A673 (cell line): ENCODE measurements at regions not wholly inside any gene's neighbourhood (a gene's known extent, or its start where the extent isn't known, plus 50 kb on each side); places are given as distances from the start of the nearest gene placed in this dataset.

ENCODE experiments used
- EZH2 ChIP-seq: fragments of 200-600 bp; sonication (generic); IDR thresholded peaks from 2 replicates; pipeline ENCODE4 v1.6.1; 2017; ENCODE audit warnings: borderline replicate concordance, low read depth, mild to moderate bottlenecking, mixed read lengths, antibody characterized with exemption, low read length; ENCODE audit not compliant: poor library complexity, severe bottlenecking
- TF ChIP-seq, protein P1 (sequence below): fragments of 300-800, 200-600 bp; sonication (generic); conservative IDR thresholded peaks from 2 replicates; pipeline ENCODE4 v1.5.1; 2017; ENCODE audit warnings: low read depth, mild to moderate bottlenecking, antibody characterized with exemption, low read length, moderate library complexity, mixed read lengths

DNA sequence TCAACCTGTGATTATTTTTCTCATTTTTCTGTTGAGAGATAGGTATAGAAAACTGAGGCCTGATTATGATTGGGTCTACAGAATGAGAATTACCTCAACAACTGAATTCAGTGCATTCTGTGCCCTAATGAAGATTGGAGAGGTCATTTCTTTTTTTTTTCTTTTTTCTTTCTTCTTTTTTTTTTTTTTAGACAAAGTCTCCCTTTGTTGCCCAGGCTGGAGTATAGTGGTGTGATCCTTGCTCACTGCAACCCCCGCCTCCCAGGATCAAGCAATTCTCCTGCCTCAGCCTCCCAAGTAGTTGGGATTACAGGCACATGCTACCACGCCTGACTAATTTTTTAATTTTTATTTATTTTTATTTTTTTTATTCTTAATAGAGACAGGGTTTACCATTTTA lies 95.0 kb upstream of the ARMC3 start:
- TF ChIP-seq, protein P1, sequence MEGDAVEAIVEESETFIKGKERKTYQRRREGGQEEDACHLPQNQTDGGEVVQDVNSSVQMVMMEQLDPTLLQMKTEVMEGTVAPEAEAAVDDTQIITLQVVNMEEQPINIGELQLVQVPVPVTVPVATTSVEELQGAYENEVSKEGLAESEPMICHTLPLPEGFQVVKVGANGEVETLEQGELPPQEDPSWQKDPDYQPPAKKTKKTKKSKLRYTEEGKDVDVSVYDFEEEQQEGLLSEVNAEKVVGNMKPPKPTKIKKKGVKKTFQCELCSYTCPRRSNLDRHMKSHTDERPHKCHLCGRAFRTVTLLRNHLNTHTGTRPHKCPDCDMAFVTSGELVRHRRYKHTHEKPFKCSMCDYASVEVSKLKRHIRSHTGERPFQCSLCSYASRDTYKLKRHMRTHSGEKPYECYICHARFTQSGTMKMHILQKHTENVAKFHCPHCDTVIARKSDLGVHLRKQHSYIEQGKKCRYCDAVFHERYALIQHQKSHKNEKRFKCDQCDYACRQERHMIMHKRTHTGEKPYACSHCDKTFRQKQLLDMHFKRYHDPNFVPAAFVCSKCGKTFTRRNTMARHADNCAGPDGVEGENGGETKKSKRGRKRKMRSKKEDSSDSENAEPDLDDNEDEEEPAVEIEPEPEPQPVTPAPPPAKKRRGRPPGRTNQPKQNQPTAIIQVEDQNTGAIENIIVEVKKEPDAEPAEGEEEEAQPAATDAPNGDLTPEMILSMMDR = no peak
- TF ChIP-seq EZH2 = no peak
